ENCODE measurements at regions not wholly inside any gene's neighbourhood (a gene's known extent, or its start where the extent isn't known, plus 50 kb on each side); places are given as distances from the start of the nearest gene placed in this dataset.

GRCh38 chr3:28940530-28940929, 340.3 kb upstream of the RBMS3 start:
- no peak overlapping the region for H3K4me3 ChIP-seq (ENCODE audit: low read length)
- H3F3A ChIP-seq (ENCODE audit: control insufficient read depth, insufficient read depth): no peaks in the 10 kb centered on the region
- no peaks in the 10 kb centered on the region for H3K36me3 ChIP-seq (ENCODE audit: control insufficient read depth, low read length)
- 0 out of 2 replicates have a peak overlapping the region, but pooled peaks have one; percentile 5 for H3K4me2 ChIP-seq (ENCODE audit: low read length)
- H3K4me1 ChIP-seq (ENCODE audit: control insufficient read depth, low read length): peaks cover 13% of the 10 kb centered on the region
- no peaks in the 10 kb centered on the region for H3K9me2 ChIP-seq (replicated peaks; ENCODE audit: control insufficient read depth, low read length)
- H4K20me1 ChIP-seq (ENCODE audit: control insufficient read depth, insufficient read depth, low read depth, low read length): no peaks in the 10 kb centered on the region
- no peak overlapping the region for H3K27ac ChIP-seq (ENCODE audit: low read depth, low read length)
- H3K9me3 ChIP-seq (ENCODE audit: control insufficient read depth, insufficient read depth, low read length): no peaks in the 10 kb centered on the region
- TF ChIP-seq EZH2phosphoT487 (IDR thresholded peaks at IDR 0.05; ENCODE audit: borderline replicate concordance, low read length): no peak
- no peak for TF ChIP-seq CTCF (IDR thresholded peaks at IDR 0.05; ENCODE audit: low read depth, low read length, poor library complexity, severe bottlenecking)
- no peaks in the 10 kb centered on the region for H3K27me3 ChIP-seq (ENCODE audit: control insufficient read depth, low read length)
- no peaks in the 10 kb centered on the region for H3K79me2 ChIP-seq (ENCODE audit: control insufficient read depth, low read length)

GRCh38 chr3:28940994-28941393, 339.9 kb upstream of the RBMS3 start:
- H4K20me1 ChIP-seq (ENCODE audit: control insufficient read depth, insufficient read depth, low read depth, low read length): no peaks in the 10 kb centered on the region
- H3K36me3 ChIP-seq (ENCODE audit: control insufficient read depth, low read length): no peaks in the 10 kb centered on the region
- H3K79me2 ChIP-seq (ENCODE audit: control insufficient read depth, low read length): no peaks in the 10 kb centered on the region
- no peak overlapping the region for H3K27ac ChIP-seq (ENCODE audit: low read depth, low read length)
- H3K9me2 ChIP-seq (replicated peaks; ENCODE audit: control insufficient read depth, low read length): no peaks in the 10 kb centered on the region
- no peaks in the 10 kb centered on the region for H3K27me3 ChIP-seq (ENCODE audit: control insufficient read depth, low read length)
- peaks cover 13% of the 10 kb centered on the region for H3K4me1 ChIP-seq (ENCODE audit: control insufficient read depth, low read length)
- TF ChIP-seq CTCF (IDR thresholded peaks at IDR 0.05; ENCODE audit: low read depth, low read length, poor library complexity, severe bottlenecking) (no peak), EZH2phosphoT487 (IDR thresholded peaks at IDR 0.05; ENCODE audit: borderline replicate concordance, low read length) (no peak)
- H3F3A ChIP-seq (ENCODE audit: control insufficient read depth, insufficient read depth): no peaks in the 10 kb centered on the region
- no peaks in the 10 kb centered on the region for H3K9me3 ChIP-seq (ENCODE audit: control insufficient read depth, insufficient read depth, low read length)
- H3K4me2 ChIP-seq (ENCODE audit: low read length): no peak overlapping the region
- no peak overlapping the region for H3K4me3 ChIP-seq (ENCODE audit: low read length)

- H3K9me3 ChIP-seq (ENCODE audit: control insufficient read depth, insufficient read depth, low read length): no peaks in the 10 kb centered on the region
- no peaks in the 10 kb centered on the region for H3F3A ChIP-seq (ENCODE audit: control insufficient read depth, insufficient read depth)
- H3K27ac ChIP-seq (ENCODE audit: low read depth, low read length): no peak overlapping the region
- H3K4me2 ChIP-seq (ENCODE audit: low read length): no peak overlapping the region
- no peaks in the 10 kb centered on the region for H4K20me1 ChIP-seq (ENCODE audit: control insufficient read depth, insufficient read depth, low read depth, low read length)
- no peaks in the 10 kb centered on the region for H3K27me3 ChIP-seq (ENCODE audit: control insufficient read depth, low read length)
- H3K9me2 ChIP-seq (replicated peaks; ENCODE audit: control insufficient read depth, low read length): no peaks in the 10 kb centered on the region; the same call in 1 of the 2 replicates
- no peaks in the 10 kb centered on the region for H3K79me2 ChIP-seq (ENCODE audit: control insufficient read depth, low read length)
- H3K4me3 ChIP-seq (ENCODE audit: low read length): no peak overlapping the region
- H3K4me1 ChIP-seq (ENCODE audit: control insufficient read depth, low read length): peaks cover 3% of the 10 kb centered on the region; the same call in 1 of the 2 replicates
- no peak for TF ChIP-seq EZH2phosphoT487 (IDR thresholded peaks at IDR 0.05; ENCODE audit: borderline replicate concordance, low read length)
- no peak for TF ChIP-seq CTCF (IDR thresholded peaks at IDR 0.05; ENCODE audit: low read depth, low read length, poor library complexity, severe bottlenecking)
- no peaks in the 10 kb centered on the region for H3K36me3 ChIP-seq (ENCODE audit: control insufficient read depth, low read length)
Measured at GRCh38 chr3:28947061-28947460, 333.8 kb upstream of the RBMS3 start.

Data from DOHH2 (cell line).